Activated CD4-positive, alpha-beta T cell treated with anti-CD3 and anti-CD28 coated beads, Interleukin-2, Interleukin-6, amounts not matched to agents 100 ng/mL and 50 ng/mL, durations not matched to agents 16 hours and 8 hours (primary cell): ENCODE measurements at regions not wholly inside any gene's neighbourhood (a gene's known extent, or its start where the extent isn't known, plus 50 kb on each side); places are given as distances from the start of the nearest gene placed in this dataset.
"Not testable (repeated sequence)": the region's sequence is repeated elsewhere in the genome, so short reads cannot be mapped to it uniquely, and the experiment has no call there.

Source experiments
- DNase-seq: peaks from one replicate; pipeline ENCODE4 v3.0.0-alpha.2; 2020

DNA sequence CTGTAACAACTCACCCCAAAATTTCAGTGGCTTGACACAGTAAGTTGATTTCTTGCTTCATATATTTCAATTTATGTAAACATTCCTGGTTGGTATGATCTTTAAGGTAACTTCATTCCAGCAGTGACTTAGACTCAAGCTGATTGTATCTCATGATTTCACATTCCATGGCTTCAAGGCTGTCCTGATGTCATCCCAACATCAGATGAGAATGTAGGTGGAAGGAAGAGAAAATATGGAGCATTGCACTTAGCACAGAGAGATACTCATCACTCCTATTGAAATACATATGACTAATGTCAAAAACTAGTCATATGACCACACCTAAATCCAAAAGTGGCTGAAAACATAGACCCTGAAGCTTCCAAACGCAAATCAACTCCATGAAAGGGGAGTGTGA is 793.8 kb downstream of the TBL1XR1 start:
- no peak for DNase-seq

DNA sequence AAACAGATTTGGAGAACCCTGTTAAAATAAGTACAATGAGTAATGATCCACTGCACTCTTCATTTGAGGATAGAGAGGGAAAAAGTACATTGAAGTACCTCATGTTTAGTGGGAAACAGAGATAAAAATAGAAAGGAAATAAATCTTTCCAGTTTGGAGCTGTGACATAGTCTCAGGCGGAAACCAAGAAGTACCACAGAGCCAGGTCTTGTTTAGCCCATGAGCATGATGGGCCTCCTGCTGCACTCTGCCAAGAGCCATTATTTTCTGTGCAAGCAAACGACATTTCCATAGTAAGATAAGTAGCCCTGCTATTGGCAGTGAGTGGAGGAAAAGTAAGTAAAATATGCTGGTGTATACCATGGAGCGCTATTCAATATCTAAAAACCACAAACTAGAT is 796.1 kb downstream of the TBL1XR1 start:
- DNase-seq = no peak

DNA sequence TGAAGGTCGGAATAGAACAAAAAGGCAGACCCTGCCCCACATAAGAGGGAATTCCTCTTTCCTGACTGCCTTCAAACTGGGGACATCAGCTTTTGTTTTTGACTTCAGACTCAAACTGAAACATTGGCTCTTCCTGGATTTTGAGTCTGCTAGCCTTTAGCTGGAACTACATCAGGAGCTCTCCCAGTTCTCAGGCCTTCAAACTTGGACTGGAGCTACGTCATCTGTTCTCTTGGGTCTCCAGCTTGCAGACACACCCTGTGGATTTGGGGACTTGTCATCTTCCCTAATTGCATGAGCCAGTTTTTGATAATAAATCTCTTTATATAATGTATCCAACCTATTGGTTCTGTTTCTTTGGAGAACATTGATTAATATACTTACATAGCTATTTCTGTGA is 798.1 kb downstream of the TBL1XR1 start:
- no peak for DNase-seq

DNA sequence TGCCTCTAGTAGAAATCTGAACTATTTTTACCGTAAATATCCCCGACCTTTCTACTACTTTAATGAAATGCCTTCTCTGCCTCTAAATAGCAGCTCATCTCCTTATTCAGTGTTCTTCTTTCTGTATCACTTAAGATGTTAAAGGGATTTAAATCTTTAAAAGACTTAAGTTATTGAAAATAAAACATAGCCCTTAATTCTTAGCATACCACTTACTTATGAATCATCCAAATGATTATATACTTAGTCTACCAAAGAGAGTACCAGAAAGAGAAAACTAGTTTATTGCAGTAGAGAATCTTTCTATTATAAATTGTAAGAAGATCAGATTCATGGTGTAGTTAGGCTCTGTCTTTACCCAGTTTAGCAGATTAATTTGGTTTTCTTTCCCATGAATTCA is 802.0 kb downstream of the TBL1XR1 start:
- no peak for DNase-seq

DNA sequence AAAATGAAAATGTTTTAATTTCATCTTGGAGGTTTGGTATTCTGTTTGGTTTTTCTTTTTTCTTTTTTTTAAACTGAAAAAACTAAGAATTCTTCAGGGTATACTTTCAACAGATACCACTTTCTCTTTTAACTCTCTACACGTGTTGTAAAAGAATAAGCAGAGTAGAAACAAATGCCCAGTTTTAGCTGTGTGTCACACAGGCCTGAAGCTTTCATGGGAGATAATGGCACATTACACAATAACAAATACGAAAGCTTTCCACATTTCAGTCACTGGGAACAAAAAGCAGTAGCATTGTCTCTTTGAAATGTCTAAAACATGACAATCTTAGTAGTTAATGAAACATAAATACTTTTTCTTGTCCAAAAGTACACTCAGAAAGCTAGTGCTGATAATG is 818.5 kb downstream of the TBL1XR1 start:
- no peak for DNase-seq

DNA sequence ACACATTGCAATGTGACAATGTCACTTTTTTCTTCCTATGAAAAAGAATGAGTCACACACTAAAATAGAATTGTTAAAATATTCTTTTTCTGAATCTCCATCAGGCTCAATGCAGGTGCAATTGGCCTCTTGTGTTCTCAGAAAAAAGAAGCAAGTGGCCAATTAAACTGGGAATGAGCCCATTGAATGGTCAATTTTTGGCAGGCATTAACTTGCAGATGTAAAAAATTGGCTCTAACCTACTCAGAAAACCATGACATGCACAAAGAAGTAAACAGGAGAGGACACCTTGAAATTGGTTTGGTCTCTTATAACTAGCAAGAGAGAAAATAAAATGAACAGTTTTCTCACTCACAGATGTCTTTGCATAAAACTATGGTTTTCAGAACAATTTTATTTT is 820.8 kb downstream of the TBL1XR1 start:
- DNase-seq = no peak

DNA sequence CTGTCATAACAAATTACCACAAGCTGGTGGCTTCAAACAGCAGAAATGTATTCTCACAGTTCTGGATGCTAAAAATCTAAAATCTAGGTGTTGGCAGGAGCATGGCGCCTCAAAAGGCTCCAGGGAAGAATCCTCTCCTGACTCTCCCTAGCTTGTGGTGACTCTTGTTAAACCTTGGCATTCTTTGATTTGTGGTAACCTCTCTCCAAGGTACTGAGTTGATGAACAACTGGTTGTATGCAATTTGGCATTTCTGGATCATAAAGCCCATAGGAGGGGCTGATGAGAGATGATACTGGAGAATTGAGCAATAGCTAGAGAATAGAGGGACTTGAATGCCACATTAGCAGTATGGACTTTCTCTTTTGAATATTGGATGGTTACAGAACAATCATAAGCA is 821.8 kb downstream of the TBL1XR1 start:
- no peak for DNase-seq

DNA sequence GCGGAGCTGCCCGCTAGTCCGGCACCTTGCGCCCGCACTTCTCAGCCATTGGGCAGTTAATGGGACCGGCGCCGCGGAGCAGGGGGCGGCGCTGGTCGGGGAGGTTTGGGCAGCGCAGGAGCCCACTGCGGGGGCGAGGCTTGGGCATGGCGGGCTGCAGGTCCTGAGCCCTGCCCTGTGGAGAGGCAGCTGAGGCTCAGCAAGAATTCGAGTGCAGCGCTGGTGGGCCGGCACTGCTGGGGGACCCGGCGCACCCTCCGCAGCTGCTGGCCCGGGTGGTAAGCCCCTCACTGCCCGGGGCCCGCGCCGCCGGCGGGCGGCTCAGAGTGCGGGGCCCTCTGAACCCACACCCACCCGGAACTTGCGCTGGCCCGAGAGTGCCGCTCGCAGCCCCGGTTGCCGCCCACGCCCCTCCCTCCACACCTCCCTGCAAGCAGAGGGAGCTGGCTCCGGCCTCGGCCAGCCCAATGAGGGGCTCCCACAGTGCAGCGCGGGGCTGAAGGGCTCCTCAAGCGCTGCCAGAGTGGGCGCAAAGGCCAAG is 835.0 kb downstream of the TBL1XR1 start:
- no peak for DNase-seq

DNA sequence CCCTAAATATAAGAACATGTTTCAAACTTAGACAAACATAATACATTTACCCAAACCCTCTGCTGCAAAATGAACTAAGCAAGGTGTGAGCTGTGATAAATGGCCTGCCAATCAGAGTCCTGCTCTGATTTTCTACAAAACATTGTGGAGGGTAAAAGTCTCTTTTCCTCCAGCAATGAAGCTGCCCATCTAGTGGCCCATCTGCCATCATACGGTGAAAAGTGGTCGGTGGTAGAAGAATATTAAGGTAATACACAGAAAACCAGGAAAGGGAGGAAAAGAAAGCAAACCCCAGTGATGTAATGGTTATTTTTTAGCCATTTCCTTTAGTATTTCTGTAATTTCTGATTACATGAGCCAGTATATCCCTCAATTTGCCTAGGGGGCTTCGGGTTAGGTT is 838.1 kb downstream of the TBL1XR1 start:
- no peak for DNase-seq

DNA sequence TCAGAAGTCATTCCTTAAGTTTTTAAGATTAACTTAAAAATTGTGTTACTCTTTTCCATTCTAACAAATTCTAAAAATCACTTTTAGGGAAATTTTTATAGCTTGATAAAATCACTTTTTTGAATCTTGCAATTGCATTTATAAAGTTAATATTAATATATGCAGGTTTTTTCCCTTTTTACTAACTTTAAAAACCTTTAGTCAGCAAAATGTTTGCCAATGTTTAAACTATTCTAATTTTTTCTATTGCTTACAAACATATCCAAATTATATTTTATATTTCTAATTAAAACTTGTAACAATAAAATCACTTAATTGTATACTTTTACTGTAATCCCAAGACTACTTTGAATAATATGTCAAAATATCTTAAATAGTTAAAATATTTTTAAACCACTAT is 839.4 kb downstream of the TBL1XR1 start:
- DNase-seq = no peak

DNA sequence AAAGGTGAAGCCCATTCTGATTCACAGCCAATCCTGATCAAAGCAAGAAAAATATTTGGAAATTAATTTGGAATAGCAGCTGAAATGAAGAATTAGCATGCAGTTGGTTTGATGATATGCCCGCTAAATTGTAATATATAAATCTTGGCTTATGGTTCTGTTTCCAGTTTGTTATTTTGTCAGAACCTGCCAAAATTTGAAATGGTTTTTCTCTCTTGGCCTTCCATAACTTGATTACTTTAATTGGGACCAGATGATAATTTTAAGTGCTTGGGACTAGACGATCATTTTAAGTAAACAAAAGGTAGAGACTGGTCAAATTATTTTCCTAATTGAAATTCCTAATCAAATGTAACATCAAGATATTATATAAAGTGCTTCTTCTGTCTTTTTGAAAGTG is 842.4 kb downstream of the TBL1XR1 start:
- no peak for DNase-seq

DNA sequence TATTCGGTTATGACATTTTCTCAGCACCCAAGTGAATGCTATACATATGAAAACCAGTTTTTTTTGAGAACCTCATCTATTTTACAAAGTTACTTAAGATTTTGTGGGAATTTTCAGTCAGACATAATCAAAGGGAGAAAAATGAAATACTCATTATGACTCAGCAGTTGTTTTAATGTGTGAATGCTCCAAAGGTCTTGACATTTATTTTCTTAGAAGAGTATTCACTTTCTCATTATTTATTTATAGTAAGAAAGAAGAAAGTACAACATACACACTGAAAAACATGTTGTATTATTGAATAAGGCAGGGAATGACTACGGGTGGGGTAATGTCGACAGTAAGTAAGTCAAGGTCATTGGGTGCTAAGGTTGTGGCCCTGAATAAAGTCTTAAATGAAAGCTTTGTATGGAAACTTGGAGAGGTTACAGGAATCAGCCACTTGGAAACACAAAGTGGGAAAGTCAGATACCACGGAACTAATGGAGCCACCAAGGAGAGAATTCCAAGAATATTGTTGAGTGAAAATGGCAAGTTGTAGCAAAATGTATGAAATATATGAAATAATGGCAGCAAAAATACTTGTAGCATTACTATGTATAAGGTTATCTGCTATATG is 844.5 kb downstream of the TBL1XR1 start:
- no peak for DNase-seq

DNA sequence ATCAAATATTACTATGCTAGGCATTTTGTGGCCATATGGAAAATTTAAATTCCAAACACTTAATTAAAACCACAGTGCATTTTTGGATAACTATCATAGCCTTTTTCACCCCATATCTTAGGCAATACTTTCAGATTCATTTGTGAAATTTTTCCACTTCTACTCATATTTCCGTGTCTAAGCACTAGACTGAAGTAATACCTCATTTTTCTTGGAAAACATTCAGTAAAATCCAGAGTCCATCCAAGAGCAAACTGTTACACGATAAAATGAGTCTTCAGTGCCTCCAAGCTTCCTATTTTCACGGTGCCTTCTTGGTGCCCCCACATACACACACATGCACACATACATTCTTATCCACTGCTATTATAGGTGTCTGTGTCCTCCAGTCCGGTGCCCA is 845.9 kb downstream of the TBL1XR1 start:
- no peak for DNase-seq

DNA sequence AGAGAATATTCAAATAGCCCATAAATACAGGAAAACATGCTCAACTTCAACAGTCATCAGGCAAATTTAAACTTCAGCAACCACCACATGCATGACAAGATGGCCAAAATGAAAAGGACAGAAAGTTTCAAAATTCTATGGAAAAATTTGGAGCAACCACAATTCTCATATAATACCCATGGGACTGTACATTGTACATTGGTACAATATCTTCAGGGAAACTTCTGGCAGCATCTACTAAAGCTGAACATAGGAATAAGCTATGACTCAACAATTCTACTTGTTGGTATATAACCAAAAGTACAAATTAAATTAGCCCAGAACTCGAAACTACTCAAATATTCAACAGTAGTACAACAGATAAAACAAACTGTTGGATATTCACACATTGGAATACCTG is 847.6 kb downstream of the TBL1XR1 start:
- no peak for DNase-seq

DNA sequence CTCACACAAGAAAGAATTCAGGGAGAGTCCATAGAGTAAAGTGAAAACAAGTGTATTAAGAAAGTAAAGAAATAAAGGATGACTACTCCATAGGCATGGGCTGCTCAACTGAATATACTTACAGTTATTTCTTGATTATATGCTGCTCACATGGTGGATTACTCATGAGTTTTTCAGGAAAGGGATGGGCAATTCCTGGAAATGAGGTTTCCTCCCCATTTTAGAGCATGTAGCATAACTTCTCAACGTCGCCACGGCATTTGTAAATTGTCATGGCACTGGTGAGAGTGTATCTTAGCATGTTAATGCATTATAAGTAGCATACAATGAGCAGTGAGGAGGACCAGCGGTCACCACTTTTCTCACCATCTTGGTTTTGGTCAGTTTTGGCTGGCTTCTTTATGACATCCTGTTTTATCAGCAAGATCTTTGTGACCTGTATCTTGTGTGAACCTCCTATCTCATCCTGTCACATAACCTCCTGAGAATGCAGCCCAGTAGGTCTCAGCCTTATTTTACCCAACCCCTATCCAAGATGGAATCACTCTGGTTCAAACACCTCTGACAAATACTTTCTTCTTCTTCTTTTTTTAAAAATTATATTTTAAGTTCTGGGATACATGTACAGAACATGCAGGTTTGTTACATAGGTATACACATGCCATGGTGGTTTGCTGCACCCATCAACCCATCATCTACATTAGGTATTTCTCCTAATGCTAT is 849.7 kb downstream of the TBL1XR1 start:
- no peak for DNase-seq

DNA sequence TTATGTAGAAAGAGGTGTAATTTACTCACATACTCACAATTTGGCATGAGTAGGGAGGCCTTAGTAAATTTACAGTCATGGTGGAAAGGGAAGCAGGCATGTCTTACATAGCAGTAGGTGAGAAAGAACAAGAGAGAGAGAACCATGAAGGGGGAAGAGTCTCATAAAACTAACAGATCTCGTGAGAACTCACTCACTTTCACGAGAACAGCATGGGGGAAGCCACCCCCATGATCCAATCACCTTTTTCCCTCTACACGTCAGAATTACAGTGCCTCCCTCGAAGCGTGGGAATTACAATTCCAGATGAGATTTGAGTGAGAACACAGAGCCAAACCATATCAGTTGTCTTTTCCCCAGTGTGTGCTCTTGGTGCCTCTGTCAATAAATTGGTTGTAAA is 855.3 kb downstream of the TBL1XR1 start:
- no peak for DNase-seq

DNA sequence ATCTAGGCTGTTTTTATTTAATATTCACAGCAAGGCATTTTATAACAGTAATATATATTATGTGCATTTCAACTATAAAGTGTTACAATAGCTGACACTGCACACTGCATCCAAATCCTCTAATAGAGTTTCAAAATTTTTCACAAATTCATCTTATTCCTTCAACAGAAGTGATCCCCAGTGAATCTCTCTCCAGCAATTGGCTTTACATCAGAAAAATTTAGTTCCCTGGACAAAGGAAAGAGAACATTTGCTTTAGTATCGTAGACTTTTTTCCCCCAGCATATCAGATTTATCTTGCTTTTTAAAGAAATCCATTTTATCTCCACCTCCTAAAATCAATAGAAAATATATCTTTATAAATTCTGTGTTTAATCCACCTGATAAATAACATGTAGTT is 868.6 kb downstream of the TBL1XR1 start:
- DNase-seq = no peak

DNA sequence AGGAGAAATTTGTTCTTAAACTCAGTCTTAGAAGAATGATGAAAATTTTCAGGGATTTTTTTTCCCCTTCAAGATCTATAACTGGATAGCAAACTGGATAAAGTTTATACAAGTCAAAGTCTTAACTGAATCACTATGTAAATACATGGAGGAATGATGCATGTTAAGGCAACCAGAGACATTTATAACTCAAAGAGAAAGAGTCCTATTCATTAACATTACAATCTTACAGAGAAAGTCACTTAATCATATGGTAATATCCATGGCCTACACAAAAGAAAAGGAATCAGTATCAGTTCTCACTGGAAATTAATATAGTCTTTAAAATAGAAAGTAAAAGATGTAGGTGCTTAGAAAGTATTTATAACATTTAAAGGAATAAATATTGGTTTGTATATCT is 869.1 kb downstream of the TBL1XR1 start:
- no peak for DNase-seq

DNA sequence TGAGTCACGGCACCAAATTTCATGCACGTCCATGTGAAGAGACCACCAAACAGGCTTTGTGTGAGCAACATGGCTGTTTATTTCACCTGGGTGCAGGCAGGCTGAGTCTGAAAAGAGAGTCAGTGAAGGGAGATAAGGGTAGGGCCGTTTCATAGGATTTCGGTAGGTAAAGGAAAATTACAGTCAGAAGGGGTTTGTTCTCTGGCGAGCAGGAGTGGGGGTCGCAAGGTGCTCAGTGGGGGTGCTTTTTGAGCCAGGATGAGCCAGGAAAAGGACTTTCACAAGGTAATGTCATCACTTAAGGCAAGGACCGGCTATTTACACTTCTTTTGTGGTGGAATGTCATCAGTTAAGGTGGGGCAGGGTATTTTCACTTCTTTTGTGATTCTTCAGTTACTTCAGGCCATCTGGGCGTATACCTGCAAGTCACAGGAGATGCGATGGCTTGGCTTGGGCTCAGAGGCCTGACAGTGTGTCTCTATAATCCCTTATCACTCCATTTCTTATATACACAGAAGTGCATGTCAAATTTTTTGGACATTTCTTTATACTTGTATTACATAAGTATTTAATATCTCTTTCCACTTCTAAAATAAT is 870.3 kb downstream of the TBL1XR1 start:
- DNase-seq = not testable (repeated sequence)

DNA sequence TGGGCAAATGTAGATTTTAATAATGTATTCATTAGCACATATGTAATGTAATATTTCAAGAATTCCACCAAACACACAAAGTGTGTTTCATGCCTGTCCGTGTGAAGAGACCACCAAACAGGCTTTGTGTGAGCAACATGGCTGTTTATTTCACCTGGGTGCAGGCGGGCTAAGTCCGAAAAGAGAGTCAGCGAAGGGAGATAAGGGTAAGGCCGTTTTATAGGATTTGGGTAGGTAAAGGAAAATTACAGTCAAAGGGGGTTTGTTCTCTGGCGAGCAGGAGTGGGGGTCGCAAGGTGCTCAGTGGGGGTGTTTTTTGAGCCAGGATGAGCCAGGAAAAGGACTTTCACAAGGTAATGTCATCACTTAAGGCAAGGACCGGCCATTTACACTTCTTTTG is 875.8 kb downstream of the TBL1XR1 start:
- not testable (repeated sequence) for DNase-seq

DNA sequence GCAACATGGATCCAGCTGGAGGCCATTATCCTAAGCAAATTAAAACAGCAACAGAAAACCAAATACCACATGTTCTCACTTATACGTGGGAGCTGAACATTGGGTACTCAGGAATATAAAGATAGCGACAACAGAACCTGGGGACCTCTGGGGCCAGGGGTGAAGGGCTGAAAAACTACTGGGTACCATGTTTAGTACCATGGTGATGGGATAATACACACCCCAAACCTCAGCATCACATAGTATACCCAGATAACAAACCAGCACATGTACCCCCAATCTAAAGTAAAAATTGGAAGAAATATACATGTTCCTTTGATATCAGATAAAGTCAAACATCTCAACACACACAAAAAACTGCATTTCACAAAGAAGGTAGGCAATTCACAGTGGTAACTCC is 876.2 kb downstream of the TBL1XR1 start:
- DNase-seq = no peak

DNA sequence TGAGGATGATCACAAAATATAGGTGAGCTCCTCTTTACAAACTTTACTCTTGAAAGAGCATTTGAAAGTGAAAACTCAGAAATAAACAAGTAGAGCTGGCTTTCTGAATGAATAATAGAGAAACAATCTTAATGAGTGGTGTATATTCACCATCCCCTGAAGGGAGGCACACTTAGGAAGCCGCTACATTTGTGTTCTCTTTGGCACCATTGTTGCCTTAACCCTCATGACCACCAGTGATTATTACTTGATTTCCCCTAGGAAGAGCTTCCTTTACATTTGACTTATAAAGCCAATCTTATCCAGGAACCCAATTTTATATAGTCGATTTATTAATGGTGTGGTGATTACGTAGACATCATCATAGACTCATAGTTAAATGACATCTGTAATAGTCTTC is 883.9 kb downstream of the TBL1XR1 start:
- DNase-seq = no peak

DNA sequence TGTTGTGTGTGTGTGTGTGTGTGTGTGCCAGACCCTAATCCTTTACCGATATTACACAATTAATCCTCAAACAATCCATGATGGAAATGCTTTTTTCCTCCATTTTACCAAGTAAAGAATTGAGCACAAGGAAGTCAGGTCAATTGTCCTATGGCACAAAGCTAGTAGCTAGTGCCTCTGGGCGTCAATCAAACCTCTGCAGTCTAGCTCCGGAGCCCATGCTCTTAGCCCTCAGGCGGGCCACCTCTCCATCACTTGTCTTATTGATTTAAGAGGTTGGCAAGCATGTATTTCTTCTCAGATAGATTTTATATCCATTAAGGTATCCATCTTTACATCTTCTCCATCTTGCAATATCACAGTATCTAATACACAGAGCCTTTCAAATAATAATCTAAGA is 886.6 kb downstream of the TBL1XR1 start:
- no peak for DNase-seq

DNA sequence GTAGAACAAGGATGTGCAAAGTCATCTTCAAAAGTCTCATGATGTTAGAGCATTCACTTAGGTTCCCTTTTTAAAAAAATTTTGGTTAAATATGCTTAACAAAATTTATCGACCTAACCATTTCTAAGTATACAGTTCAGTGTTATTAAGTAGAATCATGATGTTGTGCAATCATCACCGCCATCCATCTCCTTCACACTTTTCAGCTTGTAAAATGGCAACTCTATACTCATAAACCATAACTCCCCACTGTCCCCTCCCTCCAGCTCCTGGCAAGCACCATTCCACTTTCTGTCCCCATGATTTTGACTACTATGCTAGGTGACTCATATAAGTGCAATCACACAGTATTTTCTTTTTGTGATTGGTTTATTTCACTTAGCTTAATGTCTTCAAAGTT is 895.0 kb downstream of the TBL1XR1 start:
- no peak for DNase-seq
